Memory B cell (primary cell): ENCODE measurements at regions not wholly inside any gene's neighbourhood (a gene's known extent, or its start where the extent isn't known, plus 50 kb on each side); places are given as distances from the start of the nearest gene placed in this dataset.
A peak's percentile ranks its signal among the peaks of the same experiment; 100 is the strongest.

Source experiments
- ATAC-seq: fragments of 150-1000 bp; cut with Tn5 transposase; 2 replicates; pipeline ENCODE4 v1.10.0; 2021; ENCODE audit warnings: low read depth, mild to moderate bottlenecking, moderate library complexity
- DNase-seq, 2 donors: peaks; one replicate each; pipeline ENCODE4 v3.0.0; 2022; ENCODE audit warnings: low spot score in 2 of 2
- H3K27ac Mint-ChIP-seq: one replicate; pipeline ENCODE4 v1.8.0; 2022; ENCODE audit warnings: mild to moderate bottlenecking, moderate library complexity, mixed read lengths
- H3K27me3 Mint-ChIP-seq: one replicate; pipeline ENCODE4 v1.8.0; 2022; ENCODE audit warnings: mixed read lengths
- H3K36me3 Mint-ChIP-seq: one replicate; pipeline ENCODE4 v1.8.0; 2022; ENCODE audit warnings: mild to moderate bottlenecking, mixed read lengths
- H3K4me1 Mint-ChIP-seq: one replicate; pipeline ENCODE4 v1.8.0; 2022; ENCODE audit warnings: mixed read lengths
- H3K4me3 Mint-ChIP-seq: one replicate; pipeline ENCODE4 v1.8.0; 2022; ENCODE audit warnings: mild to moderate bottlenecking, moderate library complexity, mixed read lengths
- H3K9me3 Mint-ChIP-seq: one replicate; pipeline ENCODE4 v1.8.0; 2022; ENCODE audit warnings: mixed read lengths

DNA sequence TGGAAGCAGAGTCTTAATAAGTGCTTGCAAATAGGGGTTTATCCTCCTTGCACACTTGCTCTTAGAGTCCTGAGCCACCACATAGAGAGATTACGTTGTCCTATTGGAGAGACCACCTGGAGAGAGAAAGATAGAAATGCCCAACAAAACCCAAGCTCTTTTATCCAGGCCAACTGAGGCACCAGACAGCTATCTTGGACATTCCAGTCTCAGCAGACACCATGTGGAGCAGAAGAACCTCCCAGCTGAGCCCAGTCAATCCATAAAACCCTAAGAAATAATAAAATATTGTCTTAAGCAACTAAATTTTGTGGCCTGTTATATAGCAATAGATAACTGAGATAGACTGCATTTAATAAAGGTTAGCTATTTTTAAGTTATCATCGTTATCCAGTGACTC lies 105.7 kb upstream of the PFN2 start:
- DNase-seq (no peak), ATAC-seq (no peak)
- H3K27ac Mint-ChIP-seq = no peak overlapping the region
- H3K4me3 Mint-ChIP-seq = no peak overlapping the region
- H3K4me1 Mint-ChIP-seq = peaks cover 9% of the 10 kb centered on the region
- H3K9me3 Mint-ChIP-seq = peaks cover 2% of the 10 kb centered on the region
- H3K36me3 Mint-ChIP-seq = no peaks in the 10 kb centered on the region
- H3K27me3 Mint-ChIP-seq = peaks cover 8% of the 10 kb centered on the region

GRCh38 chr3:150075417-150075865 lies 104.7 kb upstream of the PFN2 start:
- Mint-ChIP-seq H3K36me3 (no peaks in the 10 kb centered on the region), H3K9me3 (peaks cover 2% of the 10 kb centered on the region)
- ATAC-seq = no peak

DNA sequence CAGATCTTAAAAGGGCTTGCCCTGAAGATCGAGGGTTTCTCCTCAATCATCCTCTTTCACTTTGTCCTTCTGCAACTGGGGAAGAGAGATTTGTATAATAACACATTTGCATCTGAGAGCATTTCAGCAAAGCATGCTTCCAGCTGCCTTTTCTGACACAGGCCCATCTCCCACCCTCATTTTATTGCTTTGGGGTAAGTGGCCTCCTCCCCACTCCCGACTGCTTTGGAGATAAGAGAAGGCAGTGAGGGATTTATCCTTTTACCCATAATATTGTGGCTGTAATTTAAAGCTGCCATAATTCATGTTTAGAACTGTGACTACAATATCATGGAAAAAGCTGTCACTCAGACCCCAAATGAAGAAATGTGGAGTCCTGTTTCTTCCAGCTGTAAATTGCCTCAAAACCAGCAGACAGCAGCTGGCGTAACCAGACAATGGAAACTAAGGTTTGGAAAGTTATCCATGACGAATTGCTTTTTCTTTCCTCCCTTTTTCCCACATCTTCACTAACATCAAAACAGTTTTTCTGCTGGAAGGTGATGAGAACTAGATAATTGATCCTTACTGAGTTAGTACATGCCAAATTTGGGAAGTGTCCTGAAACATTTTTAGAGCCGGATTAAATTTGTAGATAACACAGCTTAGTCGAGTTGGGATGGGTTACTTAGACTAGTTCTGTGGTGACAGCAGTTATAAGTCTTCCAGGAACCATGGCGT lies 104.2 kb upstream of the PFN2 start:
- H3K27me3 Mint-ChIP-seq = peaks cover 8% of the 10 kb centered on the region
- H3K4me1 Mint-ChIP-seq = peaks cover 9% of the 10 kb centered on the region
- DNase-seq (no peak), ATAC-seq (no peak)
- no peak overlapping the region for H3K27ac Mint-ChIP-seq
- H3K9me3 Mint-ChIP-seq = peaks cover 2% of the 10 kb centered on the region
- H3K4me3 Mint-ChIP-seq = peak overlapping the region; percentile 49
- no peaks in the 10 kb centered on the region for H3K36me3 Mint-ChIP-seq

More at GRCh38 chr3:150075417-150075865, 104.7 kb upstream of the PFN2 start:
- H3K27me3 Mint-ChIP-seq = peaks cover 8% of the 10 kb centered on the region
- no peak overlapping the region for H3K4me3 Mint-ChIP-seq
- no peak for DNase-seq
- H3K4me1 Mint-ChIP-seq = peaks cover 9% of the 10 kb centered on the region
- no peak overlapping the region for H3K27ac Mint-ChIP-seq

GRCh38 chr3:150074277-150074676 lies 103.6 kb upstream of the PFN2 start:
- Mint-ChIP-seq H3K9me3 (peaks cover 2% of the 10 kb centered on the region), H3K27ac (no peak overlapping the region), H3K27me3 (peaks cover 8% of the 10 kb centered on the region), H3K4me1 (peaks cover 9% of the 10 kb centered on the region), H3K4me3 (peak overlapping the region; percentile 49), H3K36me3 (no peaks in the 10 kb centered on the region)
- ATAC-seq = no peak
- DNase-seq = no peak

- H3K4me1 Mint-ChIP-seq = peaks cover 9% of the 10 kb centered on the region
- ATAC-seq (no peak), DNase-seq (no peak)
- H3K36me3 Mint-ChIP-seq = no peaks in the 10 kb centered on the region
- peaks cover 8% of the 10 kb centered on the region for H3K27me3 Mint-ChIP-seq
- no peak overlapping the region for H3K4me3 Mint-ChIP-seq
- no peak overlapping the region for H3K27ac Mint-ChIP-seq
- H3K9me3 Mint-ChIP-seq = peaks cover 2% of the 10 kb centered on the region
These were observed 102.8 kb upstream of the PFN2 start for GRCh38 chr3:150073513-150073912.

DNA sequence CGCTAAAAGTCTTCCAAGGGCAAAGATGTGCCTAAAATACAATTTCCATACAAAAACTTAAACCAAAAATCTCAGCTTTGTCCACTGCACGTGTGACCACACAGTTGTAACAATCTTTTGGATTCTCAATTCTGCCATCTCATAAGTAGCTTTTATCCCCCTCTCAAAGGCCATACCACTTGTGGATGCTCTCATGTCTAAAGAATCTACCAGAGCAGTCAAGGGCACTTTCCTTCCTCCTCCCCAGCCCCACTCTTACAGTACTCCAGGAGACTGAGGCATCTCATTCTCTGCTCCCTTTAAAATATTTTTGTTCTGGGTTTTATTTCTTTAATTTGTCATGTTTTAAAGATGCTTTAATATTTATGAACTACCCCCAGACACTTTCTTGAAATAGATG lies 102.3 kb upstream of the PFN2 start:
- H3K27ac Mint-ChIP-seq = no peak overlapping the region
- no peak for ATAC-seq
- H3K4me1 Mint-ChIP-seq = peaks cover 9% of the 10 kb centered on the region
- H3K36me3 Mint-ChIP-seq = no peaks in the 10 kb centered on the region
- H3K27me3 Mint-ChIP-seq = peaks cover 8% of the 10 kb centered on the region
- DNase-seq = no peak
- peaks cover 2% of the 10 kb centered on the region for H3K9me3 Mint-ChIP-seq
- H3K4me3 Mint-ChIP-seq = no peak overlapping the region

DNA sequence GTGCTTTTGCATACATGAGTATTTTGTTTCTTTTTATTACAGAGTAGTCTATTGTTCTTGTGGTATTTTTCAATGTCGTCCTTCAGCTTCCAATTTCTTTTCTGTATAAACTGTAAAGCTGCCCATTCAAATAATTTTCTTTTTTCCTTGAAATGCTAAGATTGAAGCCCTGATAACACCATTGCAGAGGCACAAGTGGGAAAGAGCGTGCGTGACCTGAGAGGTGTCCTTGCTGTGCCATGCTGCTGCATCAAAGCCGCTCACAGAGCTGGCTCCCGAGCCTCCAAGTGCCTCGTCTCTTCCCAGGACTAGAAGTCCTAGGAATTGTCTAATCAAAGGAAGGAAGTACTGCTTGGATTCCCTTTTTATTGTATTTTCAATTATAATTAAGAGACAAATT lies 101.9 kb upstream of the PFN2 start:
- peaks cover 9% of the 10 kb centered on the region for H3K4me1 Mint-ChIP-seq
- no peak overlapping the region for H3K4me3 Mint-ChIP-seq
- no peaks in the 10 kb centered on the region for H3K36me3 Mint-ChIP-seq
- H3K27me3 Mint-ChIP-seq = peaks cover 12% of the 10 kb centered on the region
- H3K9me3 Mint-ChIP-seq = peaks cover 2% of the 10 kb centered on the region
- ATAC-seq (no peak), DNase-seq (no peak)
- no peak overlapping the region for H3K27ac Mint-ChIP-seq

- DNase-seq = no peak
- peaks cover 9% of the 10 kb centered on the region for H3K4me1 Mint-ChIP-seq
- no peak overlapping the region for H3K27ac Mint-ChIP-seq
- no peak overlapping the region for H3K4me3 Mint-ChIP-seq
- ATAC-seq = no peak
- peaks cover 20% of the 10 kb centered on the region for H3K27me3 Mint-ChIP-seq
- H3K9me3 Mint-ChIP-seq = no peaks in the 10 kb centered on the region
- H3K36me3 Mint-ChIP-seq = no peaks in the 10 kb centered on the region
These were observed 99.6 kb upstream of the PFN2 start for GRCh38 chr3:150070271-150070670.

GRCh38 chr3:150069633-150070032 lies 98.9 kb upstream of the PFN2 start:
- DNase-seq (no peak), ATAC-seq (no peak)
- Mint-ChIP-seq H3K9me3 (no peaks in the 10 kb centered on the region), H3K4me3 (no peak overlapping the region), H3K27ac (no peak overlapping the region), H3K4me1 (peaks cover 9% of the 10 kb centered on the region), H3K36me3 (no peaks in the 10 kb centered on the region), H3K27me3 (peaks cover 21% of the 10 kb centered on the region)

GRCh38 chr3:150069154-150069527 lies 98.4 kb upstream of the PFN2 start:
- Mint-ChIP-seq H3K27me3 (peaks cover 21% of the 10 kb centered on the region), H3K36me3 (no peaks in the 10 kb centered on the region), H3K4me3 (no peak overlapping the region), H3K4me1 (peaks cover 7% of the 10 kb centered on the region), H3K27ac (no peak overlapping the region), H3K9me3 (no peaks in the 10 kb centered on the region)
- ATAC-seq (no peak), DNase-seq (no peak)

DNA sequence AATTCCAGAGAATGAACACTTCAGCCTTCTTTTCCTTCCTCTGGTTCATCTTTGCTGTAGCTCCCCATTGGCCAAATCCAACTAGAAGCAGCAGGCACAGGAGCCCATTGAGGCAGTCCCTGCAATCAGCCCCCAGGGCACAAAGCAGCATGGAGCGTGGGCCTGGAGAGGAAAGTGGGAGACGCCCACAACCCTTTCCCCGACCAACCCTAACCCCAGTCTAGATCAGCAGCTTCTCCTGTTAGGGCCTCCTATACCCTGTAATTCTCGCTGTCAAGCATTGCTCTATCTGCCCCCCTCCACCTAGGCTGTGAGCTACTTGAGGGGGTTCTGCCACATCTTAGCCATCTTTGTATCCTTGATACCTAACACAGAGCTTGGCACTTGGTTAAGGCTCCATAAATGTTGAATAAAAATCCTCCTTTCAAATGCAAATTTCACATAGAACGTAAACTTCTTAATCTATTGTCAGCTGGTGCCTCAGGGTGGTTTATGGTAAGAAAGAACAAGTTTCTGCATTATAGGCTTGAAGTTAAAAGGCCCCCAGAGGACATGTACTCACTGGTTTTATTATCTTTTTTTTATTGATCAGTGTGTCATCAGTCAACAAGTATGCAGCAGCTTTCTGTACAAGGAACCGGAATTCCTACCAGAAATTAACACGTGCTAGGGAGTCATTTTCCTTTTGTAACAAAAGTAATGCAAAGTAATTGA lies 97.9 kb upstream of the PFN2 start:
- no peak overlapping the region for H3K4me3 Mint-ChIP-seq
- no peak overlapping the region for H3K27ac Mint-ChIP-seq
- peaks cover 1% of the 10 kb centered on the region for H3K4me1 Mint-ChIP-seq
- no peaks in the 10 kb centered on the region for H3K36me3 Mint-ChIP-seq
- DNase-seq = no peak
- ATAC-seq = no peak
- H3K9me3 Mint-ChIP-seq = no peaks in the 10 kb centered on the region
- H3K27me3 Mint-ChIP-seq = peaks cover 15% of the 10 kb centered on the region

GRCh38 chr3:150067561-150067960 lies 96.9 kb upstream of the PFN2 start:
- no peak overlapping the region for H3K27ac Mint-ChIP-seq
- peaks cover 13% of the 10 kb centered on the region for H3K27me3 Mint-ChIP-seq
- H3K4me1 Mint-ChIP-seq = no peaks in the 10 kb centered on the region
- no peak overlapping the region for H3K4me3 Mint-ChIP-seq
- DNase-seq (no peak), ATAC-seq (no peak)
- H3K36me3 Mint-ChIP-seq = no peaks in the 10 kb centered on the region
- no peaks in the 10 kb centered on the region for H3K9me3 Mint-ChIP-seq

- Mint-ChIP-seq H3K27ac (no peak overlapping the region), H3K27me3 (peaks cover 13% of the 10 kb centered on the region), H3K4me1 (no peaks in the 10 kb centered on the region), H3K9me3 (no peaks in the 10 kb centered on the region), H3K36me3 (no peaks in the 10 kb centered on the region), H3K4me3 (no peak overlapping the region)
- ATAC-seq (no peak), DNase-seq (no peak)
These were observed 94.3 kb upstream of the PFN2 start for GRCh38 chr3:150064971-150065370.

- Mint-ChIP-seq H3K27me3 (peaks cover 13% of the 10 kb centered on the region), H3K9me3 (no peaks in the 10 kb centered on the region), H3K36me3 (no peaks in the 10 kb centered on the region), H3K4me3 (no peak overlapping the region), H3K27ac (no peak overlapping the region), H3K4me1 (no peaks in the 10 kb centered on the region)
- no peak for DNase-seq
- no peak for ATAC-seq
These were observed 92.5 kb upstream of the PFN2 start for GRCh38 chr3:150063237-150063636.

DNA sequence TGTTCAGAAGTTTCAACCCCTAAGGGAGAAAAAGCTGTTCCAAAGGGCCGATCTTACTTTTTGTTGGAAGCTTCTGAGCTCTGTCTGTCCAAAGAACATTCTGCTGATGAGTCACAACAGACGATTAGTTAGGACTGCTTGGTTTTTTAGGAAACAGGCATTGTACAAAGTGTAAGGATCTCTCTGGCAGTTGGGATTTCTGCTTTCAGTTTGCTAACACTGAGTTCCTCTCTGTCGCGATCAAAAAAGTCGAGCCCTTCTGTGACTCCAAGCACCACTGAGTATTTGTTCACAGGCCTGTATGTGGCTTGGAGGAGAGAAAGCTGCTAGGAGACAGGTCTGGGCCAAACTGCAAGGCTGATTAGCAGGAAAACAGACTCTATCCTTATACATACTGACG lies 91.8 kb upstream of the PFN2 start:
- no peak for ATAC-seq
- Mint-ChIP-seq H3K27ac (no peak overlapping the region), H3K4me1 (no peaks in the 10 kb centered on the region), H3K36me3 (no peaks in the 10 kb centered on the region), H3K4me3 (no peak overlapping the region), H3K9me3 (no peaks in the 10 kb centered on the region), H3K27me3 (peaks cover 8% of the 10 kb centered on the region)
- DNase-seq = no peak
